GM19452 (cell line): ENCODE measurements at regions not wholly inside any gene's neighbourhood (a gene's known extent, or its start where the extent isn't known, plus 50 kb on each side); places are given as distances from the start of the nearest gene placed in this dataset.
"Not testable (repeated sequence)": the region's sequence is repeated elsewhere in the genome, so short reads cannot be mapped to it uniquely, and the experiment has no call there.

ENCODE experiments used
- ATAC-seq: cut with Tn5 transposase; IDR thresholded peaks from one replicate; pipeline ENCODE4 v1.9.1; 2021; ENCODE audit not compliant: unreplicated experiment

DNA sequence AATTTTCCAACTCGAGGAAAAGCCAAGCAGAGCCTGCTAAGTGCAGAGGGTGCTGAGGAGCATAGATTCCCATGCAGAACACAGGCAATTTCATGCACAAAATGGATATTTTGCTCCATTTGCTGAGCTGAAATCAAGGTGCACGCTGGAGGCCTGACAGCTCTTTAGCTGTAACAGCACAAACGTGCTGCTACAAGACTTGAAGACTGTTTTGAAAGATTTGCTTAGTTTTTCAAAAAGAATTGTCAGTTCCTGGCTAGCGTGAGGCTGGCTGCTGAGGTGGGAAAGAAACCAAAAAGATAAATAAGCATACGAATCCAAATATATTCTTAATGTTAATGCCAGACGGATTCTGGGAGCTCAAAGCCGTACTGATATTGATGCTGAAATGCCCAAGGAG is 309.0 kb upstream of the MAF start:
- ATAC-seq = no peak

GRCh38 chr16:79903471-79903870 is 302.9 kb upstream of the MAF start:
- no peak for ATAC-seq

GRCh38 chr16:79902351-79902750 is 301.8 kb upstream of the MAF start:
- no peak for ATAC-seq

DNA sequence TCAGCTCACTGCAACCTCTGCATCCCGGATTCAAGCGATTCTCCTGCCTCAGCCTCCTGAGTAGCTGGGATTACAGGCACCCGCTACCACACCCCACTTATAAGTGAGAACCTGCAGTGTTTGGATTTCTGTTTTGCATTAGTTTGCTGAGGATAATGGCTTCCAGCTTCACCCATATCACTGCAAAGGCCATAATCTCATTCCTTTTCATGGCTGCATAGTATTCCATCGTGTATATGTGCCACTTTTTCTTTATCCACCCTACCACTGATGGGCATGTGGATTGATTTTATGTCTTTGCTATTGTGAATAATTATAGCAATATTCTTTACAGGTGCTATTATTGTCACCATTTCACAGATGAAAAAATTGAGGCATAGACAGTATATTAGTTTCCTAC is 301.0 kb upstream of the MAF start:
- no peak for ATAC-seq

DNA sequence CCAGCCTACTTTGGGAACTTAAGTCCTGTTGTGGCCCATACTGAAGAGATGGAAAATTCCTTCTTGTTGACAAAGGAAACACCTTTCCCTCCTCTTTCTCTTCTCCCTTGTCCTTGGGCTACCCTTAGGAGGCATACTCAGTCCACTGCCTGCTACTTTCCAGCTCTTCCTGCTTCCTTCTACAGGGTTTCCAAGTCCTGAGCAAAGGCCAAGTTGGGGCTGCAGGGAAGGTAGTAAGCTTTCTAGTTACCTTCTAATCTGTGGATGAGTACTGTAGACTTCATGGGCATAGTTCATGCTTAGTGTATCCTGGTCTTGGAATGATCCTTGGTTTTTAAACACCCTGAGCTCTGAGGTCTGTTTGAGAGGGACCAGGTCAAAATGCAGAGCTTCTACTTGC is 299.2 kb upstream of the MAF start:
- no peak for ATAC-seq

DNA sequence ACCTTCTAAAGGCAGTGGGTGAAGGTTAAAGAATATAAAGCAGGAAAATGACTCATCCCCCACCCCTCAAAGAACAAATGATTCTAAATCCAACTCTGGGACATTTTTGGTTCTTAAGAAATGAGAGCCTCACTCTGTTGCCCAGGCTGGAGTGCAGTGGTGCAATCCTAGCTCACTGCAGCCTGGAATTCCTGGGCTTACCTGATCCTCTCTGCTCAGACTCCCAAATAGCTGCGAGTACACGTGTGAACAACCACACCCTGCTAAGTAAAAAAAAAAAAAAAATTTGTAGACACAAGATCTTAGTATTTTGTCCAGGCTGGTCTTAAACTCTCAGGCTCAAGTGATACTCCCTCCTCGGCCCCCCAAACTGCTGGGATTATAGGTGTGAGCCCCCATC is 298.8 kb upstream of the MAF start:
- ATAC-seq = no peak

DNA sequence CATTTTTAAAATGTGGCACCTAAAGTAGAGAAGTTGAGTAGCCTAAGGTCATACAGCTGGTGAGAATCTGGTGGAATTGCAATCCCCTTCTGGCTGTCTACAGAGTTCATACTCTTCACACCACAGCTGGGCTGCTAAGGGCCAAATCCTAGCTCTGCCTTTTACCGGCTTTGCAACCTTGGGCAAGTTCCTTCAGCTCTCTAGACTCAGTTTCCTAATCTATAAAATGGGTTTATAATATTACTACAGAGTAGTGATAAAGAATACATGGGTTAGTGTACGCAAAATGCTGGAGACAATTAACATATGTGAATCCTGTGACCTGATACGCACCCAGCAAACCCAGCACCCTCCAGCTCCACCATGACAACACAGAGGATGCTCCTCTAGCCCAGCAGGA is 298.2 kb upstream of the MAF start:
- no peak for ATAC-seq

DNA sequence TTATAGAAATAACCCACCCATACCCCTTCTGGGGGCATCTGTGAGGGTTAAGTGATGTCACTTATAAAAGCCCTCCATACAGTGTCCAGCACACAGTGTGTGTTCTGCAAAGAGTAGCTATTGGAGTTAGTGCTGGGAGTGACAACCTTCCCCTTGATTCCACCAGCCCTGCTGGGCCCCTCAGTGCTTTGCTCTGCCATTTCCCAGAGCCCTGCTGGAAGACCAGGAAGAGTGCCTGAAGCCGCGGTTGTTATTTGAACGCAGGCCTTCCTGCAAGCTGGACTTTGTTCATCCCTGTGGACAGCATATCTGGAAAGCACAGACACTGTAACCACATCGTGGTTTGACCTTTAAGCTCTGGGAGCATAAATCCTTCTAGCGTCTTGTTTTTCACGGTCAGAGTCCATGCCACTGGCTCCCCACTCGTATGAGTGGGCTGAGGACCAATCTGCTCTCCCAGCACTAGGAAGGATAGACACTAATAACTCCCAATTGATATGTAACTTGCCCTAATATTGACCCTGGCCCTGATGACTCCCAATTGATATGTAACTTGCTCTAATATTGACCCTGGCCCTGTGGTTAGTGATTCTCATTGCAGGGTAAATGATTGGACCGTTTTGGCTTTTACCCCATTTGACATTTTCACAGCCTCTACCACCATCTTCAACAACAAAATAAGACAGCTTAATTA is 297.1 kb upstream of the MAF start:
- ATAC-seq = no peak

GRCh38 chr16:79897104-79897452 is 296.5 kb upstream of the MAF start:
- no peak for ATAC-seq

DNA sequence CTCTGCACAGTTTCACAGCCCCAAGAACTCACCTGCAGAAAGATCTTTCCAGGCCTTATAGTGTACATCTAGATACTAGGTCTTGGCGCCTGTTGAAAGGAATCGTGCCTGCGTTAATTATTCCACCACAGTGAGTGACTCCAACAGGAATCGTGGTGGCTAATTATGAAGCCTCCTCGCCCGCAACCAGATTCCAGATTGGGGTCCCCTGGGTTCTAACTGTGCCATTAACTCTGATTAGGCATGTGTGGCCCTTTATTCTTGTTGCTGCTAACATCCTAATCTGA is 295.3 kb upstream of the MAF start:
- no peak for ATAC-seq

DNA sequence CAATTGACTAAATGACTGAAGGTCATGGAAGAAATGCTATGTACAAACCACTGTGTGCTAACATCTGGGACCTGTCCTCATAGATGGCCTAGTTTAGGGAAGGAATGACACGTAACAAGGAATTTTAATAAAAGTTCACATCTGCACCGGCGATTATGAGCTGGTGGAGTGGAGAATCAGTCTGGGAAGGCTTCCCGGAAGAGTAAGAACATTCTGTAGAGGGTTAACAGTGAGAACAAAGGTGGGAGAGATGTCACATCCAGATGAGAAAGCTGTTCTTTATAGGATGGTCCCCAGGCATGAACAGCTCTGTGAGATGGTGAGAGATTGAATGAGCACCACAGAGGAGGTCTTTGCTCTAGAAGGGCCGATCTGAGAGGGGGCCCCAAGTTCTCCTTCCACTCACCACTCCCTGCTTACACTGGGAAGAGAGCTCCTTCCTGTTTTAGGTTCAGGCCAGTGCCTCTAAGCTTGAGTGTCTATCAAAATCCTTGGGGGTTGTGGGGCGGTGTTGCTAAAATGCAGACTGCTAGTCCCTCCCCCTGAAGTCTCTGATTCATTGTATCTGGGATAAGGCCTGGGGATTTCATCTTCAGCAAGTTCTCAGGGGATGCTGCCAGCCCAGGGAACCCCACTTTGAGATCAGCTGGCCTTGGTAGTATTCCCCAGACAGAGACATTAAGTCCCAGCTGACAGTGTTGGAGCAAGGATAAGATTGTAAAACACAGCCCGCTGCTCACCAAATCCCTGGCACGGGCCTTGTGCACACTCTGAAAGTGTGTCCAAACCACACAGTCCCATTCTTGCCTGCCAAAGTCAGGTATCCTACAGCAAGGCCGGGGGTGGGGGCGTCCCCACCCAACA is 294.7 kb upstream of the MAF start:
- ATAC-seq = no peak

DNA sequence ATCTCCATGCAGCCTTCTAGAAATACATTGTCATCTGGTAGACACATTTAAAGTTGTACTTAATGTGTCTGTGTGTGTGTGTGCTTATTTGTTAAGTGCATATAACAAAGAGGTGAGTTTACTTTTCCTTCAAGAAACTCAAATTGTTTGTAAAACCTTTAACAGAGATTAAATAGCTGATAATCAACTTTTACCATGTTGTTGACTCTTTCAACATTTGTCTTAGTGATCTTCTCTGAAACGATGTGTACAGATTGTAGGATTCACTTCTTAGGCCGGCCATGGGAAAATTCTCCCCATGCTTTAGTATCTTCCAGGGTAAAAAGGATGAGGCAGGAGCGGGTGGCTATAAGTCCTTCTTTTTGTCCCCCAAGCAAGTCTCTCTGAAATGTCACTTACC is 292.9 kb upstream of the MAF start:
- no peak for ATAC-seq

DNA sequence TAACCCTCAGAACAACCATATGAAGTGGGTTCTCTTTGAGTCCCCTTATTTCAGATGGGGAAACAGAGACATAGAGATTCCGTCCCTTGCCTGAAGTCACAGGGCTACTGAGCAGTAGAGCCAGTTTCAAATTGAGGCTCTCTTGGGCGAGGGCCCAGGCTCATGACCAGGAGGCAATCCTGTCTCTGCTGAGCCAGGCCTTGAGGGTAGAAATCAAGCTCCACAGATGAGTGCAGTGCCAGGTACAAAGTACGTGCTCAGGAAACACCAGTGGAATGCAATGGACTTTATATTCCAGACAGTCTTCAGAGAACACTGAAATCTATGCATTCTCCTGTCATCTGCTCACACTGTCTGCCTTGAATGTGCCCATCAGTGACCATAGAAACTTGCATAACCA is 291.7 kb upstream of the MAF start:
- ATAC-seq = no peak

DNA sequence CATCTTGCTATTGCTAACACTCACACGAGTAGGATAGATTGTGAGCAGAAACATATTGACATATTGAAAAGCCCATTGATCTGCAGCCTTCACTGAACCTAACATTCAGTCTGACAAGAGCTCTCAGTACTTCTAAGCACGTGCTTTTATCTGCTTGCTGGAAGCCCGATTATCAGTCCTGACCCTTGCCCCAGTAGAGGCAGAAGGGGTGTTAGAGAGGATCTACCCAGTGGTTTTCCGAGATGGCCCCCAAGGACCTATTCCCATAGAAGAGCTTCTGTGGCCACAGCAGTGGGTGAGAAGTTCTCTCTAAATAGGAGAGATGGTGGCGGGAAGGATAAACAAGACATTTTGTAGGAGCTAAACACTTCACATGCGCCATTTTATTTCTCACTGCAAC is 290.9 kb upstream of the MAF start:
- ATAC-seq = no peak

GRCh38 chr16:79887541-79888540 is 287.3 kb upstream of the MAF start:
- ATAC-seq = no peak

GRCh38 chr16:79885320-79885719 is 284.8 kb upstream of the MAF start:
- no peak for ATAC-seq

DNA sequence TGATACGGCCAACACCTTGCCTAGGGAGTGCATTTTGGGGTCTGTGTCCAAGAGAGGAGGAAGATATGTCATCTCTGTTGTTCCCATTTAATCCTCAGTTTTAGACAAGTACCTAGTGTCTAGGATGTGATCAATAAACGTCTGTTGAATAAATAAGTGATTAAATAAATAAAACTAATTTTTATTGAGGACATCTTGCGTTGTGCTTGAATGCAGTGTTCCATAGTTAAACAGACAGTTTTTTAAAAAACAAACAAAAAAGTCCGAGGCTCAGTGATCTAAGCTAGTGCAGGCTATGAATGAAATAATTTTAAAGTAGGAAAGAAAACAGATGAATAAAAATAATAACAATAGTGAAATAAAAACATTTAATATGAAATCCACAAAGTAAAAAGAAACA is 283.0 kb upstream of the MAF start:
- no peak for ATAC-seq

- ATAC-seq = no peak
Measured at GRCh38 chr16:79882340-79883005, 281.9 kb upstream of the MAF start.

GRCh38 chr16:79881107-79881506 is 280.6 kb upstream of the MAF start:
- not testable (repeated sequence) for ATAC-seq

- ATAC-seq = no peak
Measured at GRCh38 chr16:79876332-79876730, 275.8 kb upstream of the MAF start.

DNA sequence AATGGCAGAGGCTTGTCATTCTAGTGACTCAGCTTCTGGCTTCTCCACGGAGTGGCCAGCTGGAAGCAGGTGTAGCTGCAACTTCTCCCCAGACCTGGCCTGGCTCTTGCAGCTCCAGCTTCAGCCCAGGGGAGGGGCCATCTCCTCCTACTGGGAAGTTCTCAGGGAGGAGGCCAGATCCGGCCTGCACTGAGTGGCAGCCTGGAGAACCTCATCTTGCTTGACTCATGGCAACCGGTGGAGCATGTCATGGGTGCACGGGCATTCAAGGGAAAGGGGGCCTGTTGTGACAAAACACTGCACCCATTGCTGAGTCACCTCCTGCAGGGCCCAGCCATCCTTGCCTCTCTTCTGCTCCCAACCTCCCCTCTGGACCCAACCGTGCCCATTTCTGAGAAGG is 273.9 kb upstream of the MAF start:
- ATAC-seq = no peak
